Smooth muscle cell (in vitro differentiated cells): ENCODE measurements at regions not wholly inside any gene's neighbourhood (a gene's known extent, or its start where the extent isn't known, plus 50 kb on each side); places are given as distances from the start of the nearest gene placed in this dataset.

Experiments
- DNase-seq: peaks from one replicate; lab custom pipeline; 2025; ENCODE audit not compliant: unreplicated experiment; lab: John Stamatoyannopoulos, UW
- H2AFZ ChIP-seq: fragments of 200-600 bp; sonication (generic); 2 replicates; pipeline ENCODE4 v1.6.0; 2016; ENCODE audit warnings: antibody characterized with exemption, low read depth, mild to moderate bottlenecking
- H3F3A ChIP-seq: fragments of 200-600 bp; sonication (generic); 2 replicates; pipeline ENCODE4 v1.6.0; 2017; ENCODE audit warnings: antibody characterized with exemption, low read depth
- H3K27ac ChIP-seq: fragments of 200-600 bp; sonication (generic); 2 replicates; pipeline ENCODE4 v1.5.1; 2016; ENCODE audit warnings: low read depth, mild to moderate bottlenecking
- H3K27me3 ChIP-seq: fragments of 200-600 bp; sonication (generic); 2 replicates; pipeline ENCODE4 v1.6.1; 2016; ENCODE audit warnings: low read depth, mild to moderate bottlenecking
- H3K36me3 ChIP-seq: fragments of 200-600 bp; sonication (generic); 2 replicates; pipeline ENCODE4 v1.5.1; 2016; ENCODE audit warnings: low read depth
- H3K4me1 ChIP-seq: fragments of 200-600 bp; sonication (generic); 2 replicates; pipeline ENCODE4 v1.5.1; 2016; ENCODE audit warnings: low read depth
- H3K4me2 ChIP-seq: fragments of 200-600 bp; sonication (generic); 2 replicates; pipeline ENCODE4 v1.6.0; 2016; ENCODE audit warnings: mild to moderate bottlenecking
- H3K4me3 ChIP-seq: fragments of 200-600 bp; sonication (generic); 2 replicates; pipeline ENCODE4 v1.5.1; 2016; ENCODE audit warnings: mild to moderate bottlenecking
- H3K79me2 ChIP-seq: fragments of 200-600 bp; sonication (generic); 2 replicates; pipeline ENCODE4 v1.6.0; 2016; ENCODE audit warnings: low read depth, mild to moderate bottlenecking
- H3K9ac ChIP-seq: fragments of 200-600 bp; sonication (generic); 2 replicates; pipeline ENCODE4 v1.6.0; 2016; ENCODE audit warnings: low read depth
- H3K9me3 ChIP-seq: fragments of 200-600 bp; sonication (generic); replicated peaks from 2 replicates; pipeline ENCODE4 v1.5.1; 2016; ENCODE audit warnings: low read depth
- H4K20me1 ChIP-seq: fragments of 200-600 bp; sonication (generic); 2 replicates; pipeline ENCODE4 v1.6.0; 2016; ENCODE audit warnings: low read depth
- WGBS: methylation state at CpG from one replicate; pipeline ENCODE4 v1.1.7; 2016; ENCODE audit warnings: low lambda C conversion rate; 5-methylcytosine and 5-hydroxymethylcytosine counted together
- TF ChIP-seq, protein P1 (sequence below): fragments of 200-600 bp; sonication (generic); IDR thresholded peaks from 2 replicates; pipeline ENCODE4 v1.5.1; 2017; ENCODE audit warnings: borderline replicate concordance, mild to moderate bottlenecking, antibody characterized with exemption; ENCODE audit not compliant: insufficient read depth, poor library complexity, severe bottlenecking

DNA sequence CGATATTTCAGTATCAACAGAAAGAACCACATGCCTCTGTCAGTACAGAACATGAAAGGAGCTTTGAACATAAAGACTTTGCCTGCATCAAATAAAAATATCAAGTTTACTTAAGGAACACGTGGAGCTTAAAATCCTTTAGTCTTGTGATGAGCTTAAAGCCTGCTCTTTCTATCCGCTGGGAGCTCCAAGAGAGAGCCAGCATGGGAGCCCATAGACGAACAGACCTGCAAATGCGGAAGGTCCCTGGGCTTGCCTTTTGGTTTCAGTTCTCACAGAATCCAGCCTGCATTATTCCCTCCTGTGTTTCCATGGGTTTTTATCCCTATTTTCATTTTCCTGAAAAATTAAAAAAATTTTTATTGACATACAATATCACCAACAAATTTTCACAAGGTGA is 530.6 kb upstream of the RGMA start:
- TF ChIP-seq, protein P1, sequence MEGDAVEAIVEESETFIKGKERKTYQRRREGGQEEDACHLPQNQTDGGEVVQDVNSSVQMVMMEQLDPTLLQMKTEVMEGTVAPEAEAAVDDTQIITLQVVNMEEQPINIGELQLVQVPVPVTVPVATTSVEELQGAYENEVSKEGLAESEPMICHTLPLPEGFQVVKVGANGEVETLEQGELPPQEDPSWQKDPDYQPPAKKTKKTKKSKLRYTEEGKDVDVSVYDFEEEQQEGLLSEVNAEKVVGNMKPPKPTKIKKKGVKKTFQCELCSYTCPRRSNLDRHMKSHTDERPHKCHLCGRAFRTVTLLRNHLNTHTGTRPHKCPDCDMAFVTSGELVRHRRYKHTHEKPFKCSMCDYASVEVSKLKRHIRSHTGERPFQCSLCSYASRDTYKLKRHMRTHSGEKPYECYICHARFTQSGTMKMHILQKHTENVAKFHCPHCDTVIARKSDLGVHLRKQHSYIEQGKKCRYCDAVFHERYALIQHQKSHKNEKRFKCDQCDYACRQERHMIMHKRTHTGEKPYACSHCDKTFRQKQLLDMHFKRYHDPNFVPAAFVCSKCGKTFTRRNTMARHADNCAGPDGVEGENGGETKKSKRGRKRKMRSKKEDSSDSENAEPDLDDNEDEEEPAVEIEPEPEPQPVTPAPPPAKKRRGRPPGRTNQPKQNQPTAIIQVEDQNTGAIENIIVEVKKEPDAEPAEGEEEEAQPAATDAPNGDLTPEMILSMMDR = no peak
- Histone ChIP-seq H3K4me2 (no peak overlapping the region), H3K4me1 (peaks cover 14% of the 10 kb centered on the region), H2AFZ (no peak overlapping the region), H3K9ac (no peak overlapping the region), H4K20me1 (no peaks in the 10 kb centered on the region), H3K4me3 (no peak overlapping the region), H3F3A (no peaks in the 10 kb centered on the region), H3K27me3 (peaks cover 16% of the 10 kb centered on the region), H3K79me2 (no peaks in the 10 kb centered on the region), H3K36me3 (no peaks in the 10 kb centered on the region), H3K27ac (no peak overlapping the region), H3K9me3 (no peaks in the 10 kb centered on the region)
- WGBS = 77% methylated on average over 5 of the region's 5 CpGs
- no peak for DNase-seq

DNA sequence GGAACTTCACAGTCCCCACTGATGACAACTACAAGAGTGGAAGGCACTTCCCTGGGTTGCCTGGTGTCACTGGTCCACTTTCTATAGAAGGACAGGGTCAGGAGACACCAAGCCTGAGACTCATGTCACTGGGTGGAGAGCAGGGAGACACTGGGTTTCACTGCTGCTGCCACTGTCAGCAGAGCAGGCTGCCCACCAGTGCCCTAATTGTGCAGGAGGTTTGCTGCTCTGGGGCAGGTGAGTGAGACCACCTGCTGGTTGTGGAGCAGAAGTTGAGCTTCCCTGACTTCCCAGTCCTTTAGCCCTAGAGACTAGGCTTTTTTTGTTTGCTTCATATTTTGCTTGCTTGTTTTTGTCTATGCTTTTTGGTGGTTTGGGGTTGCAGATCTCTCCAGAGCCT is 528.4 kb upstream of the RGMA start:
- H3K4me3 ChIP-seq = no peak overlapping the region
- no peaks in the 10 kb centered on the region for H3K36me3 ChIP-seq
- H3K79me2 ChIP-seq = no peaks in the 10 kb centered on the region
- no peak overlapping the region for H2AFZ ChIP-seq
- H4K20me1 ChIP-seq = no peaks in the 10 kb centered on the region
- no peak for DNase-seq
- H3F3A ChIP-seq = no peaks in the 10 kb centered on the region
- peaks cover 16% of the 10 kb centered on the region for H3K27me3 ChIP-seq
- H3K27ac ChIP-seq = no peak overlapping the region
- no peak overlapping the region for H3K9ac ChIP-seq
- peaks cover 14% of the 10 kb centered on the region for H3K4me1 ChIP-seq
- no peaks in the 10 kb centered on the region for H3K9me3 ChIP-seq
- H3K4me2 ChIP-seq = no peak overlapping the region
- TF ChIP-seq, protein P1 = no peak

DNA sequence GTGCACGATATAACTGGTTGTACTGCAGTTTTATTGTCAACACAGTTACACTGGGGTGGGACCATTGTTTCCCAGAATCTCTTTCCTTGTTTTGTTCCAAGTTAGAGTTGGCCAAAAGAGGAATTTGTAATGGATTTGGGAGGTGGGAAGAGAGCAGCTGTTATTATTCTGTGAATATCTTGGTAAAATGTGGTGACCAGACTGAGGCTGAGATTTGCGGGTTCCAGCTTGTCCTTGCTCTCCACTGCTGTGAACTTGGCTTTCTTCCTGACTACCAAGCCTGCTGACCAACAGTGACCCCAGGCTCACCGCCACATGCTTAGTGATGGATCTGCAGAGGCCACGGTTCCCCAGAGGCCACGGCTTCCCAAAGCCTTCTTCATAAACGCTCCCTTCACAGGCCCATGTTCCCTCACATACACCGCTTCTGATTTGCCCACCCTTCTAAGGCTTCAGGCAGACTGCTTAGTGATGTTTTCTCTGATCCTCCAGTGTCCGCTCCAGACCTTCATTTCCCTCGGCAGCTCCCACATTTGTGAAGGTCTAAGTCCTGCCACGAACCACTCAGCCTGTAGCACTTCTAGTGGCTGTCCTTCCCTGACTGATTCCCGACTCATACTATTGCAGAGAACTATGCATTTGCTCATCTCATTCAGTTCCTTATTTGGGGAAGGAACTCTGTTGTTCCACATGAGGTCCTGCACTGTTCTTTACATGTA is 525.5 kb upstream of the RGMA start:
- WGBS = 90% methylated on average over 11 of the region's 11 CpGs
- TF ChIP-seq, protein P1 = no peak

DNA sequence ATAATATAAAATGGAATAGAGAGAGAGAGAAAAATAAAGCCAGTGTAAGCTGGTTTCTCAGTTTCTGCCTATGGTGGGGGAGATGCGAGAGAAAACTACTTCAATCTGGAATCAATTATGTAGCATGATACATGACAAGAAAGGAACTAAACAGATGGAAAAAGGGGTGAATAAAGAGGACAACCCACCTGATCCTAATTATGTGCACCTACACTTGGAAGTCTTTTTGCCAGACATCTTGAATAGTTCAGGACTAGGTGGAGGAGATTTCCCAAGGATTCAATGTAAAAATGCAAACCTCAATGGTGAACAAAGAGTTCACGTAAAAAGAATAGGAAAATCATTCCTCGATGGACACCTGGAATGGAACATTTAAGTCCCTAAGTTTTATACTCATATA is 524.4 kb upstream of the RGMA start:
- no peaks in the 10 kb centered on the region for H3F3A ChIP-seq
- TF ChIP-seq, protein P1 = no peak
- WGBS = 93% methylated on average over 3 of the region's 3 CpGs

More for the DNA sequence above, 525.5 kb upstream of the RGMA start:
- H3K9me3 ChIP-seq = no peaks in the 10 kb centered on the region
- no peak overlapping the region for H3K27ac ChIP-seq
- H4K20me1 ChIP-seq = no peaks in the 10 kb centered on the region
- no peak overlapping the region for H3K9ac ChIP-seq
- peaks cover 6% of the 10 kb centered on the region for H3K4me1 ChIP-seq
- no peaks in the 10 kb centered on the region for H3K36me3 ChIP-seq
- H2AFZ ChIP-seq = no peak overlapping the region
- peaks cover 13% of the 10 kb centered on the region for H3K27me3 ChIP-seq
- H3K4me3 ChIP-seq = no peak overlapping the region
- no peaks in the 10 kb centered on the region for H3F3A ChIP-seq
- no peak for DNase-seq
- no peaks in the 10 kb centered on the region for H3K79me2 ChIP-seq
- no peak overlapping the region for H3K4me2 ChIP-seq

More for the DNA sequence above, 524.4 kb upstream of the RGMA start:
- H3K4me1 ChIP-seq = no peaks in the 10 kb centered on the region
- no peaks in the 10 kb centered on the region for H4K20me1 ChIP-seq
- H3K4me3 ChIP-seq = no peak overlapping the region
- H3K9me3 ChIP-seq = no peaks in the 10 kb centered on the region
- H2AFZ ChIP-seq = no peak overlapping the region
- no peaks in the 10 kb centered on the region for H3K79me2 ChIP-seq
- peaks cover 11% of the 10 kb centered on the region for H3K27me3 ChIP-seq
- no peaks in the 10 kb centered on the region for H3K36me3 ChIP-seq
- DNase-seq = no peak
- no peak overlapping the region for H3K27ac ChIP-seq
- H3K4me2 ChIP-seq = no peak overlapping the region
- H3K9ac ChIP-seq = no peak overlapping the region
